GM12865 (cell line): ENCODE measurements at regions not wholly inside any gene's neighbourhood (a gene's known extent, or its start where the extent isn't known, plus 50 kb on each side); places are given as distances from the start of the nearest gene placed in this dataset.

Experiments used
- DNase-seq: peaks from one replicate; pipeline ENCODE4 v3.0.0; 2010; ENCODE audit warnings: low read depth
- H3K4me3 ChIP-seq: 2 replicates; pipeline ENCODE4 v1.5.1; 2011; ENCODE audit warnings: mild to moderate bottlenecking, low read depth, low read length, control low read depth
- CTCF ChIP-seq: IDR thresholded peaks from 2 replicates; pipeline ENCODE4 v1.5.1; 2011; ENCODE audit warnings: low read length, control low read depth, low read depth, inconsistent platforms; ENCODE audit not compliant: insufficient read depth; ENCODE audit errors: missing control alignments

DNA sequence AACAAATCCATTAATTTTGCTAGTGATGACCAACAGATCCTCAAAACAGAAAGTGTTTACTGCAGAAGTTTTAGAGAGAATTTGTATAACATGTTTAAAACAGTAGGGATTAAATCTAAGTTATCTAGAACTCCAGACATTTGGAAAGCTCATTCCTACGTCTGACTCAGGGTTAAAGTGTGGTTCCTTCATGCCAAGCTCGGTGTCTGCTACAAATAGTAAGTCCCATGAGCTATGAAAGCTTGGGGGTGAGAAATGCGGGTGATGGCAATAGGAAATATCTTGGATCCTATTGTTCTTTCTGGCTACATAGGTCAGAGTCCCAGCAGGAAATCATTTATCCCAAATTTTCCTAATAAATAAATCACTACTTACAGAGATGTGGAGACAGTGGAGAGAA lies 867.1 kb downstream of the UQCRFS1 start:
- no peak for DNase-seq
- TF ChIP-seq CTCF = no peak
- no peak overlapping the region for H3K4me3 ChIP-seq

GRCh38 chr19:28341810-28342350 lies 871.1 kb downstream of the UQCRFS1 start:
- no peak overlapping the region for H3K4me3 ChIP-seq
- DNase-seq = no peak
- no peak for TF ChIP-seq CTCF

DNA sequence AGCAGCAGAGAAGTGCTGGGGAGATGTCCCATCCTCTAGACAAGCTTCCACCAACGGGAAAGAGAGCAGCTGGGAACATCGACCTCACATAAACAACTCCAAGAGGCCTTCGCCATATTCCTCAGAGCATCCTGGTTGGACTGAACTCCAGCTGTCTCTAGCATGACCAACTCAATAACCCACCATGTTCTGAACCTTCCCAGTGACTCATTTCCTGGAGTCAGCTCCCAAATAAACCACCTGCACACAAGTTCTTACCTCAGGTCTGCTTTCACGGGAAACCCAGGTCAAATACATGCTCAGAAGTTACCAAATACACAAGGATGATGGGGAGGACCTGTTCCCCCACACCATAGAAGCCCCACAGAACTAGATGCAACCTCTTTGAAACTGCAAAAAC lies 878.5 kb downstream of the UQCRFS1 start:
- no peak for DNase-seq
- TF ChIP-seq CTCF = no peak
- H3K4me3 ChIP-seq = no peak overlapping the region

- H3K4me3 ChIP-seq = no peak overlapping the region
- TF ChIP-seq CTCF = no peak
- DNase-seq = no peak
Measured at GRCh38 chr19:28333909-28334308, 879.0 kb downstream of the UQCRFS1 start.

DNA sequence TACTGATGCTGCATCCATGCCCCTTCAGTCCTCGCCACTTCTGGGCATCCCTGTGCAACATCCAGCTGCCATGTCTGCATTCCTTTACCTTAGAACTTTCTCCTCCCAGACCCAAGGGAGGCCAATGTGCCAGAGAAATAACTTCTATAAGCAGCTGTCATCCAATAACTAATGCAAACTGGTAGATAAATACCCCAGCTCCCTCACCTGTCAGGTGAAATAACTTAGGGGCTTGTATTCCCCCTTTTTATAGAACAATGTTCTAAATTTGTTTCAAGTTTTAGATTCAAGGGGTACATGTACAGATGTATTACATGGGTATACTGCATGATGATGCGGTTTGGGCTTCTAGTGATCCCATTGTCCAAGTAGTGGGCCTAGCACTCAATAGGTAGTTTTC lies 880.1 kb downstream of the UQCRFS1 start:
- TF ChIP-seq CTCF = no peak
- no peak for DNase-seq
- H3K4me3 ChIP-seq = no peak overlapping the region

- TF ChIP-seq CTCF = no peak
- DNase-seq = no peak
- H3K4me3 ChIP-seq = no peak overlapping the region
Measured at GRCh38 chr19:28332351-28332750, 880.6 kb downstream of the UQCRFS1 start.

DNA sequence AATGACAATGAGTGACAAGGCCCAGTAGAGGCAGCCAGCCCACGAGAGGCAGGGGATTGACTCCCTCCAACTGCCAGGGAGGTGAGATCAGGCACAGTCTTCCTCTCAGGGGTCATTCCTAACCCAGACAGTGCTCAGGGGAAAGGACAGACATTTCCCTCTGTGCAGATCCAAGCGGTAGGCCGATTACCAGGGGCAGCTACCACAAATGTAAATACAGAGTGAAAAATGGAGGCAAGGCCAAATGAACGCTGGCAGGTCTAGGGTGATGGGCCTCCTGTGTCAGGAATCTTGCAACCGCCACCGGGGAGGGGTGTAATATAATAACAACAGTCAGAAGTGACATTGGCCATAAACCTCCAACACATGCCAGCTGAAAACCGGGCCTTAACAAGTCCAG lies 881.4 kb downstream of the UQCRFS1 start:
- no peak for TF ChIP-seq CTCF
- no peak for DNase-seq
- H3K4me3 ChIP-seq = no peak overlapping the region
